HTR-8/SVneo (cell line): ENCODE measurements at regions not wholly inside any gene's neighbourhood (a gene's known extent, or its start where the extent isn't known, plus 50 kb on each side); places are given as distances from the start of the nearest gene placed in this dataset.

Experiments used
- DNase-seq: peaks from one replicate; pipeline ENCODE4 v3.0.0; 2011; ENCODE audit warnings: low spot score, mixed read lengths; ENCODE audit not compliant: insufficient read length
- FAIRE-seq: peaks from 2 replicates; lab custom pipeline; 2011; peaks lifted over from hg19 to GRCh38; lab: Jason Lieb, UNC

GRCh38 chr13:39959497-39960144 lies 304.2 kb downstream of the COG6 start:
- no peak for FAIRE-seq
- DNase-seq: no peak

GRCh38 chr13:39960191-39960590 lies 304.7 kb downstream of the COG6 start:
- FAIRE-seq (no peak), DNase-seq (no peak)

DNA sequence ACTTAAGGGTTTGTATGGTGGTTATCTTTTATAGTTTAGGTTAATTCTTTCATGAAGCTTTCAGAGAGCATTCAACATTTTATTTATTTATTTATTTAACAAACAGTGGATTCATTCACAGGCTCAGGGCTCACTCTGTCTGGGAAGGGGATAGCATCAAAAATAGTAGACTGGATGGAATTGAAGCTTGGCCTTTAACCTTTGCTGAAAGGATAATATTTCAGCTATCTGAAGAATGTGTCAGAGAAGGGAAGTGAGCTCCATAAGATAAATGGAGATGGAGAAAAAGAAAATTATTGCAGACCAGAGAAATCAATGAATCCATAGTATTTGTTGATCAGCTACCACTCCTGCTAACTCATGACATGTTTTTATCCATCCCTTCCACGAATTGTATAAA lies 305.6 kb downstream of the COG6 start:
- no peak for FAIRE-seq
- no peak for DNase-seq

- FAIRE-seq (no peak), DNase-seq (no peak)
These were observed 308.1 kb downstream of the COG6 start for GRCh38 chr13:39963612-39964011.

- DNase-seq: no peak
- FAIRE-seq: no peak
These were observed 309.8 kb downstream of the COG6 start for GRCh38 chr13:39965309-39965708.

- FAIRE-seq (no peak), DNase-seq (no peak)
These were observed 311.9 kb downstream of the COG6 start for GRCh38 chr13:39967199-39967959.

- DNase-seq (no peak), FAIRE-seq (no peak)
These were observed 313.4 kb downstream of the COG6 start for GRCh38 chr13:39968646-39969475.

DNA sequence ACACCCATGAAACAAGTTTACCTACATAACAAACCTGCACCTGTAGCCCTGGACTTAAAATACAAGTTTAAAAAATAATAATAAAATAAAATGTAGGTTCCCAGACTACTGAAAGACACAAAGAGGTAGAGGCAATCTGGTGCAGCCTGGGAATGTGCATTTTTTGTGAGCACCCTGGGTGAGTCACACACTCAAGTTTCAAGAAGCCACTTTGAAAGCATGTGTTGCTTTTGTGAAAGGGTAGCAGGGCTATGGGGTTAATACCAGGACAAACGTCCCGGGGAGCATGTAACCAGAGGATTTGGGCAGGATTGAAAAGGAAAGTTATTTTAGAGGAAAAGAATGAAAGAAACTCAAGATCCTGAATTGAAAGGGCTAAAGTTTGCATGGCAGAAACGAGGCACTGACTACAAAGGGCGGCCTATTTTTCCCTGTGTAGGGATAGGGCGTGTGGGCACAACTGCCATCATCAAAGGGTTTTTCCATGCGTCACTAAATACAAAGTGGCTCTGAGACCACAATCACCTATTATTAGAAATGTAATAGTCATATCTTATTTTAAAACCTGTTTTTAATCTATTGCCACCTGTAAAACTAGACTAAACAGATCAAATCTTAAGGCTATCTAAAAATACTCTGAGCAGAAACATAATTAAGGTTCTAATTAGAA lies 314.9 kb downstream of the COG6 start:
- no peak for DNase-seq
- no peak for FAIRE-seq

- FAIRE-seq: no peak
- DNase-seq: no peak
These were observed 316.1 kb downstream of the COG6 start for GRCh38 chr13:39971526-39971925.

GRCh38 chr13:39976481-39976880 lies 321.0 kb downstream of the COG6 start:
- DNase-seq (no peak), FAIRE-seq (no peak)

GRCh38 chr13:39981056-39981455 lies 325.6 kb downstream of the COG6 start:
- no peak for FAIRE-seq
- DNase-seq: no peak

- FAIRE-seq (no peak), DNase-seq (no peak)
These were observed 327.3 kb downstream of the COG6 start for GRCh38 chr13:39982745-39983144.

DNA sequence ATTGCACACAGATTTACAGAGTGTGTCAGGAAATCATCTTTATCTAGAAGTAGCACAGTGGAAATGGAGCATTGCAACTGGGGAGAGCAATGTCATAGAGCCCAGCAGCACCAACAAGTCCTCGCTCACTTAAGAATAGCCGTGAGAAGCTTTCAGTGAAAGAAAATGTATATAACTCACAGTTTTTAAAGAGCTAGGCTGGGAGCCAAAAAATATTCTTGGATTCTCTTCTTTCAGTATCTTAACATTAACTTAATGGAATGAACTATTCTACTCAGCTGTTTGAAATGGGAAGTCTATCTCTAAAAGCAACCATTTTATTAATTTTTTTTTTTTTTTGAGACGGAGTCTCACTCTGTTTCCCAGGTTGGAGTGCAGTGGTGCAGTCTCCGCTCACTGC lies 329.6 kb downstream of the COG6 start:
- FAIRE-seq: no peak

DNA sequence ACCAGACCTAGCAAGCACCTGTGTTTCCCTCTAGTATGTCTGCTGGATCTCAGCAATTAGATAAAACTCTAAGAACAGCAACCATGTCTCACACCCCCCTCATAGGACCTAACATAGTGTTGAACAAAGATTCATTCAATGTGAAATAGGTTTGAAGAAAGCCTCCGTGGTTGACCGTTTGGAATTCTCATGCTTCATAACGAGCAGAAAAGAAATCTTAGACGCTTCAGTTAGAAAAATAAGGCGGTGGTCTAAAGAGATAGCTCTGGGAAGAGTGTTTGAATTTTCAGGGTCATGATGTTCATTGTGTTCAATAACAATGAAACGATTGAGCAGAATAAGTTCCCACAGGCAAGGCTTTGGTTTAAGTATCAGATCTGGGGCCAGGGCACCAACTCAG lies 332.9 kb downstream of the COG6 start:
- FAIRE-seq (no peak), DNase-seq (no peak)

More for the DNA sequence above, 329.6 kb downstream of the COG6 start:
- DNase-seq: no peak

DNA sequence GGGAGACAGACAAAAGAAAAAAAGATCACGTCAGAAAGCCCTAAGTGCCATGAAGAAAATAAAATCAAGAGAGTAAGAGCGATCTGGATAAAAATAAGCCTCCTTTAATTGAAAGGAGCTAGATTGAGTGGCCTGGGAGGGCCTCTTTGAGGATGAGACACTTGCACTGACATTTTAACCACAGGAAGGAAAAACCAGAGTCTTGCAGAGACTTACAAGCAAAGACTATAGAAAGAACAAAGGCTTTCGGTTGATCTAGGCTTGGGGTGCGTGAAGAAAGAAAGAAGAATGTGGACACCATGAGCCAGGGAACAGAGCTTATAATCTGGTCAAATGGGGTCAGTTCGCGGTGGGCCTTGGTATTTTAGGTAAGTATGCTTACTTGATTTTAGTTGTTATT lies 342.7 kb downstream of the COG6 start:
- no peak for FAIRE-seq
- no peak for DNase-seq

GRCh38 chr13:40002016-40002415 lies 346.6 kb downstream of the COG6 start:
- no peak for FAIRE-seq
- no peak for DNase-seq

DNA sequence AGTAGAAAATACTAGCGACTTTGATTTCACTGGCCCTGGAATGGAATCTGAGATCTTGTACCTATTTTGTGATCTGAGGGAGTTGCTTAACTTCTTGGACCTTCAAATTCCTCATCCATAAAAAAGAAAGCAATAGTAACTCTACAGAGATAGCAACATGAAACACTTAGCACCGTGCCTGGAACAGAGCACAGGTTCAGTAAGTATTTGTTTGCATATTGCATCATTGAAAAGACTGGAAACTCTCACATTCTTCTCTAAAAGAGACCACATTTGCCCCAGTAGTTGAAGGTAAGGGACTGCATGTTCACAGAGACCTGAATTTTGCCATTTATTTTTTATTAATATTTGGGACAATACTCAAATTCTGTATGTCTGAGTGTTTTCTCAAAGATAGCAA lies 358.1 kb downstream of the COG6 start:
- FAIRE-seq (no peak), DNase-seq (no peak)

- DNase-seq (no peak), FAIRE-seq (no peak)
These were observed 361.6 kb downstream of the COG6 start for GRCh38 chr13:40016953-40017660.

- FAIRE-seq: no peak
- DNase-seq: no peak
These were observed 362.3 kb downstream of the COG6 start for GRCh38 chr13:40017662-40018262.
